ENCODE measurements at regions not wholly inside any gene's neighbourhood (a gene's known extent, or its start where the extent isn't known, plus 50 kb on each side); places are given as distances from the start of the nearest gene placed in this dataset.

GRCh38 chr3:77889616-77890015 lies 849.7 kb downstream of the ROBO2 start:
- TF ChIP-seq CTCF (IDR thresholded peaks at IDR 0.05; ENCODE audit: insufficient read depth, low read length, poor library complexity, severe bottlenecking) (no peak), EZH2phosphoT487 (conservative IDR thresholded peaks at IDR 0.05; ENCODE audit: low read length) (no peak)
